HL-60 (cell line): ENCODE measurements at regions not wholly inside any gene's neighbourhood (a gene's known extent, or its start where the extent isn't known, plus 50 kb on each side); places are given as distances from the start of the nearest gene placed in this dataset.

ENCODE experiments used
- DNase-seq, 2 experiments: peaks; one replicate each; pipeline ENCODE4 v3.0.0-alpha.2; 2010 to 2020; ENCODE audit warnings: low read depth in 1 of 2, low spot score in 1 of 2
- H3K27ac ChIP-seq: fragments of 250-450 bp; sonication (Bioruptor Pico); replicated peaks from 2 replicates; pipeline ENCODE4 v1.5.1; 2020; ENCODE audit warnings: mild to moderate bottlenecking, moderate library complexity
- H3K27me3 ChIP-seq: fragments of 250-450 bp; sonication (Bioruptor Pico); 2 replicates; pipeline ENCODE4 v1.5.1; 2021; ENCODE audit warnings: mild to moderate bottlenecking, moderate library complexity; ENCODE audit not compliant: insufficient read depth, poor library complexity, severe bottlenecking
- H3K4me3 ChIP-seq: replicated peaks from 2 replicates; pipeline ENCODE4 v1.5.1; 2011; ENCODE audit warnings: mild to moderate bottlenecking, control low read depth, low read length; ENCODE audit not compliant: insufficient read depth
- CTCF ChIP-seq: IDR thresholded peaks from one replicate; pipeline ENCODE4 v1.5.1; 2011; ENCODE audit warnings: low read length, control low read depth, inconsistent platforms; ENCODE audit not compliant: insufficient read depth
- GABPA ChIP-seq: IDR thresholded peaks from 2 replicates; pipeline ENCODE4 v1.6.1; 2012; ENCODE audit warnings: low read depth
- POLR2AphosphoS5 ChIP-seq: IDR thresholded peaks from 2 replicates; pipeline ENCODE4 v1.6.1; 2012; ENCODE audit warnings: low read depth
- SPI1 ChIP-seq: IDR thresholded peaks from 2 replicates; pipeline ENCODE4 v1.6.1; 2012; ENCODE audit warnings: low read depth, mild to moderate bottlenecking, borderline replicate concordance
- TF ChIP-seq, protein P1 (sequence below): IDR thresholded peaks from 2 replicates; pipeline ENCODE4 v1.6.1; 2012; ENCODE audit warnings: low read depth; ENCODE audit not compliant: insufficient replicate concordance

DNA sequence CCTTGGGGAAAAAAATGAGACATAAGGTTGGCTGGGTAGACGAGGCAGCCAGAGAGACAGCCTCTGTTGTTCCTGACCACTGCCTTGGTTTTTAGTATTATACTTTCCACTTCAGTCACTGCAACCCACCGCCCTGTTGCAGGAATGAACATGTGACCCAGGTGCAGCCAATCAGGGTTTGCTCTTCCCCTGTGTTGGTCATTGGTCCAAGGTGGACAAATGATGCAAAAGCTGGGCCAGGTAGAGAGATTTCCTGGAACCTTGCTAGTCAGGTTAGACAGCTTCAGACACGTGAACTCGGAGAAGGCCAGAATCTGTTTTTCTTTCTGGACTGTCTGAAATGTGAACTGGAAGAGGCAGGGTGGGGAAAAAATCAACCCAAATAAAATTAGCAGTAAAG lies 452.4 kb upstream of the RBFOX1 start:
- TF ChIP-seq SPI1 (no peak), GABPA (no peak), POLR2AphosphoS5 (no peak), CTCF (no peak)
- TF ChIP-seq, protein P1, sequence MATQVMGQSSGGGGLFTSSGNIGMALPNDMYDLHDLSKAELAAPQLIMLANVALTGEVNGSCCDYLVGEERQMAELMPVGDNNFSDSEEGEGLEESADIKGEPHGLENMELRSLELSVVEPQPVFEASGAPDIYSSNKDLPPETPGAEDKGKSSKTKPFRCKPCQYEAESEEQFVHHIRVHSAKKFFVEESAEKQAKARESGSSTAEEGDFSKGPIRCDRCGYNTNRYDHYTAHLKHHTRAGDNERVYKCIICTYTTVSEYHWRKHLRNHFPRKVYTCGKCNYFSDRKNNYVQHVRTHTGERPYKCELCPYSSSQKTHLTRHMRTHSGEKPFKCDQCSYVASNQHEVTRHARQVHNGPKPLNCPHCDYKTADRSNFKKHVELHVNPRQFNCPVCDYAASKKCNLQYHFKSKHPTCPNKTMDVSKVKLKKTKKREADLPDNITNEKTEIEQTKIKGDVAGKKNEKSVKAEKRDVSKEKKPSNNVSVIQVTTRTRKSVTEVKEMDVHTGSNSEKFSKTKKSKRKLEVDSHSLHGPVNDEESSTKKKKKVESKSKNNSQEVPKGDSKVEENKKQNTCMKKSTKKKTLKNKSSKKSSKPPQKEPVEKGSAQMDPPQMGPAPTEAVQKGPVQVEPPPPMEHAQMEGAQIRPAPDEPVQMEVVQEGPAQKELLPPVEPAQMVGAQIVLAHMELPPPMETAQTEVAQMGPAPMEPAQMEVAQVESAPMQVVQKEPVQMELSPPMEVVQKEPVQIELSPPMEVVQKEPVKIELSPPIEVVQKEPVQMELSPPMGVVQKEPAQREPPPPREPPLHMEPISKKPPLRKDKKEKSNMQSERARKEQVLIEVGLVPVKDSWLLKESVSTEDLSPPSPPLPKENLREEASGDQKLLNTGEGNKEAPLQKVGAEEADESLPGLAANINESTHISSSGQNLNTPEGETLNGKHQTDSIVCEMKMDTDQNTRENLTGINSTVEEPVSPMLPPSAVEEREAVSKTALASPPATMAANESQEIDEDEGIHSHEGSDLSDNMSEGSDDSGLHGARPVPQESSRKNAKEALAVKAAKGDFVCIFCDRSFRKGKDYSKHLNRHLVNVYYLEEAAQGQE = no peak
- H3K27me3 ChIP-seq = no peaks in the 10 kb centered on the region
- no peak for DNase-seq
- H3K4me3 ChIP-seq = no peak overlapping the region
- H3K27ac ChIP-seq = no peak overlapping the region

- DNase-seq = no peak
- TF ChIP-seq, protein P1 = no peak
- Histone ChIP-seq H3K27ac (no peak overlapping the region), H3K27me3 (no peaks in the 10 kb centered on the region), H3K4me3 (no peak overlapping the region)
Measured at GRCh38 chr16:6864671-6865070, 468.0 kb upstream of the RBFOX1 start.

DNA sequence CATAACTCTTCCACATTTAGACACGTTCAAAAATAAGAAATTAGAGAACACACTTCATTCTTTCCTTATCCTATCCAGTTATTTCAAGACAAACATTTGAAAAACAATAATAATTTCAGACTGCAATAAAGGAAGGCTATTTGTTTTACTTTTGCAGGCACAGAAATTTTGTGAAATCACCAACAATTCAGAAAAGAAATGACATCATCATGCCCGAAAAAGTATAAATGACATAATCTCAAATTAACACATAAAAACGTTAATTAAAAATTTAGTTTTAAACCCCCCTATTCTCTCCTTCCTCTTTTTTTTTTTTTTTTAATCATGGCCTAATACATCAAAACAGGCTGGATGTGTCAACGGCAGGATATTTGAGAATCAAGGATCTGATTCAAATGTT lies 468.4 kb upstream of the RBFOX1 start:
- DNase-seq = no peak
- no peak for TF ChIP-seq SPI1
- no peak for TF ChIP-seq POLR2AphosphoS5
- TF ChIP-seq GABPA = no peak
- TF ChIP-seq CTCF = no peak
- H3K27me3 ChIP-seq = no peaks in the 10 kb centered on the region
- H3K4me3 ChIP-seq = no peak overlapping the region
- no peak overlapping the region for H3K27ac ChIP-seq

DNA sequence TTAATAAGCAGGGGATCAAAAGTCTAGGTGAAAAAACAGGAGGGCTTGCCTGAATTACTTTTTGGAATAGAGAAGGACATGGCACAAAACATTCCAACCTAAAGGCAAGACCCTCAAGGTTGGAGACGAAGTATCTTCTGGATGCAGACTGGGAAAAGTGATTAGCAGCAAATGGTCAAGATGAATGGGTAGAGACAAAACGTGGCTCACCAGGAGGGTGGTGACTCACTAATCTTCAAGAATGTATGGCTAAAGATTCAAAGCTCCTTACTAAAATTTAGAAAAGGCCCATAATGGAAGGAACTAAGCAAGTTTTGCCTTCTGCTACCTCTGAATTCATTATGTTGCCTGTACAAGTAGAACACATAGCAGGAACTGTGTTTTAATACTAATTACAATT lies 469.5 kb upstream of the RBFOX1 start:
- H3K4me3 ChIP-seq = no peak overlapping the region
- H3K27me3 ChIP-seq = no peaks in the 10 kb centered on the region
- TF ChIP-seq, protein P1 = no peak
- TF ChIP-seq GABPA (no peak), CTCF (no peak), POLR2AphosphoS5 (no peak), SPI1 (no peak)
- DNase-seq = no peak
- H3K27ac ChIP-seq = no peak overlapping the region
